H9 (cell line): ENCODE measurements at regions not wholly inside any gene's neighbourhood (a gene's known extent, or its start where the extent isn't known, plus 50 kb on each side); places are given as distances from the start of the nearest gene placed in this dataset.

Experiments
- DNase-seq: peaks from one replicate; pipeline ENCODE4 v3.0.0-alpha.2; 2017
- H2AFZ ChIP-seq: one replicate; pipeline ENCODE4 v1.6.1; 2013; ENCODE audit warnings: mild to moderate bottlenecking, low read length, control low read depth, moderate library complexity
- H2AK5ac ChIP-seq: 2 replicates; pipeline ENCODE4 v1.6.1; 2013; ENCODE audit warnings: low read length, control low read depth, mixed read lengths; ENCODE audit not compliant: insufficient read length
- H2BK120ac ChIP-seq: one replicate; pipeline ENCODE4 v1.6.1; 2013; ENCODE audit warnings: low read depth, mild to moderate bottlenecking, low read length, control low read depth, inconsistent platforms; ENCODE audit not compliant: poor library complexity, severe bottlenecking
- H2BK12ac ChIP-seq: 2 replicates; pipeline ENCODE4 v1.6.1; 2013; ENCODE audit warnings: low read length, control low read depth, mixed read lengths, low read depth; ENCODE audit not compliant: insufficient read length
- H2BK15ac ChIP-seq: 2 replicates; pipeline ENCODE4 v1.6.1; 2013; ENCODE audit warnings: low read depth, low read length, control low read depth
- H2BK20ac ChIP-seq: one replicate; pipeline ENCODE4 v1.6.1; 2013; ENCODE audit warnings: low read depth, mild to moderate bottlenecking, low read length, control low read depth, inconsistent platforms; ENCODE audit not compliant: poor library complexity, severe bottlenecking
- H2BK5ac ChIP-seq: 2 replicates; pipeline ENCODE4 v1.6.1; 2013; ENCODE audit warnings: low read length, control low read depth, mixed read lengths; ENCODE audit not compliant: insufficient read length
- H3K14ac ChIP-seq: 2 replicates; pipeline ENCODE4 v1.6.1; 2013; ENCODE audit warnings: low read length, control low read depth; ENCODE audit not compliant: insufficient read depth
- H3K18ac ChIP-seq: 2 replicates; pipeline ENCODE4 v1.6.1; 2013; ENCODE audit warnings: low read depth, mild to moderate bottlenecking, mixed read lengths, low read length, control low read depth; ENCODE audit not compliant: insufficient read length
- H3K23ac ChIP-seq: 2 replicates; pipeline ENCODE4 v1.6.1; 2013; ENCODE audit warnings: low read length, control low read depth, mixed read lengths, low read depth; ENCODE audit not compliant: insufficient read length
- H3K23me2 ChIP-seq: 2 replicates; pipeline ENCODE4 v1.6.1; 2013; ENCODE audit warnings: low read depth, mild to moderate bottlenecking, mixed read lengths, low read length, control low read depth; ENCODE audit not compliant: insufficient read length, poor library complexity, severe bottlenecking
- H3K27ac ChIP-seq: 2 replicates; pipeline ENCODE4 v1.5.1; 2013; ENCODE audit warnings: low read length, control low read depth, mixed read lengths, low read depth; ENCODE audit not compliant: insufficient read length
- H3K27me3 ChIP-seq: 2 replicates; pipeline ENCODE4 v1.6.1; 2013; ENCODE audit warnings: low read length, control low read depth, inconsistent platforms; ENCODE audit not compliant: insufficient read depth
- H3K4ac ChIP-seq: 2 replicates; pipeline ENCODE4 v1.6.1; 2013; ENCODE audit warnings: low read depth, mild to moderate bottlenecking, control low read depth, inconsistent platforms, low read length, moderate library complexity
- H3K4me1 ChIP-seq: 2 replicates; pipeline ENCODE4 v1.6.1; 2013; ENCODE audit warnings: low read length, control low read depth, inconsistent platforms; ENCODE audit not compliant: insufficient read depth
- H3K4me2 ChIP-seq: 2 replicates; pipeline ENCODE4 v1.6.1; 2013; ENCODE audit warnings: low read length, control low read depth, mixed read lengths; ENCODE audit not compliant: insufficient read length, insufficient read depth
- H3K56ac ChIP-seq: 2 replicates; pipeline ENCODE4 v1.6.1; 2013; ENCODE audit warnings: low read depth, mild to moderate bottlenecking, mixed read lengths, low read length, control low read depth; ENCODE audit not compliant: insufficient read length
- H3K79me1 ChIP-seq: 2 replicates; pipeline ENCODE4 v1.6.1; 2013; ENCODE audit warnings: low read depth, mild to moderate bottlenecking, moderate library complexity, low read length, control low read depth, inconsistent platforms; ENCODE audit not compliant: insufficient read depth, poor library complexity, severe bottlenecking
- H3K79me2 ChIP-seq: 2 replicates; pipeline ENCODE4 v1.6.1; 2013; ENCODE audit warnings: low read length, control low read depth, inconsistent platforms; ENCODE audit not compliant: insufficient read depth
- H3K9ac ChIP-seq: 2 replicates; pipeline ENCODE4 v1.6.1; 2013; ENCODE audit warnings: low read length, control low read depth, mixed read lengths; ENCODE audit not compliant: insufficient read length; ENCODE audit errors: extremely low read depth
- H3K9me3 ChIP-seq: one replicate; pipeline ENCODE4 v1.6.1; 2013; ENCODE audit warnings: low read depth, low read length, inconsistent platforms; ENCODE audit not compliant: control insufficient read depth
- H3T11ph ChIP-seq: one replicate; pipeline ENCODE4 v1.6.1; 2013; ENCODE audit warnings: mild to moderate bottlenecking, low read length, control low read depth, inconsistent platforms
- H4K20me1 ChIP-seq: one replicate; pipeline ENCODE4 v1.6.1; 2013; ENCODE audit not compliant: control insufficient read depth, insufficient read length, insufficient read depth
- H4K5ac ChIP-seq: 2 replicates; pipeline ENCODE4 v1.6.1; 2013; ENCODE audit warnings: low read depth, mild to moderate bottlenecking, mixed read lengths, low read length, control low read depth; ENCODE audit not compliant: insufficient read length
- H4K8ac ChIP-seq: replicated peaks from 2 replicates; pipeline ENCODE4 v1.6.1; 2013; ENCODE audit warnings: low read length, control low read depth, mixed read lengths, low read depth; ENCODE audit not compliant: insufficient read length
- H4K91ac ChIP-seq: 2 replicates; pipeline ENCODE4 v1.6.1; 2013; ENCODE audit warnings: low read depth, mild to moderate bottlenecking, moderate library complexity, mixed read lengths, low read length, control low read depth; ENCODE audit not compliant: insufficient read length
- H3K27ac Mint-ChIP-seq, 3 experiments: 2 replicates in 2 of 3; 3 replicates in 1 of 3; pipeline ENCODE4 v1.8.0; 2020 to 2021; ENCODE audit warnings: mixed read lengths in 3 of 3, mild to moderate bottlenecking in 1 of 3, moderate library complexity in 1 of 3
- H3K27me3 Mint-ChIP-seq: 2 replicates; pipeline ENCODE4 v1.8.0; 2021; ENCODE audit warnings: low read depth, mild to moderate bottlenecking, moderate library complexity, mixed read lengths
- H3K36me3 Mint-ChIP-seq, 3 experiments: 2 replicates in 2 of 3; 3 replicates in 1 of 3; pipeline ENCODE4 v1.8.0; 2020 to 2021; ENCODE audit warnings: low read depth in 3 of 3, mixed read lengths in 3 of 3; ENCODE audit not compliant: insufficient read depth in 1 of 3
- H3K4me1 Mint-ChIP-seq, 2 experiments: 2 replicates each; pipeline ENCODE4 v1.8.0; 2020; ENCODE audit warnings: mixed read lengths in 2 of 2
- H3K4me3 Mint-ChIP-seq, 2 experiments: 2 replicates in 1 of 2; 3 replicates in 1 of 2; pipeline ENCODE4 v1.8.0; 2020 to 2021; ENCODE audit warnings: mild to moderate bottlenecking in 2 of 2, mixed read lengths in 2 of 2, moderate library complexity in 1 of 2
- H3K9me3 Mint-ChIP-seq, 2 experiments: 2 replicates in 1 of 2; 3 replicates in 1 of 2; pipeline ENCODE4 v1.8.0; 2020; ENCODE audit warnings: mild to moderate bottlenecking in 2 of 2, mixed read lengths in 2 of 2, moderate library complexity in 1 of 2
- CTCF ChIP-seq: fragments of 200-600 bp; sonication (generic); conservative IDR thresholded peaks from 3 replicates; pipeline ENCODE4 v1.8.0; 2021; ENCODE audit warnings: antibody characterized with exemption, mild to moderate bottlenecking
- WGBS: extraction: QIAGEN DNeasy Blood & Tissue Kit; methylation state at CpG from one replicate; pipeline ENCODE4 v1.1.7; 2013; ENCODE audit warnings: missing lambda C conversion rate, low lambda C conversion rate, mixed read lengths; ENCODE audit not compliant: insufficient read length; ENCODE audit errors: extremely low coverage; 5-methylcytosine and 5-hydroxymethylcytosine counted together

- no CpG with 5 or more reads among the region's 1 CpG for WGBS
- Histone ChIP-seq H3K4ac (no peak overlapping the region), H3T11ph (no peak overlapping the region), H3K4me1 (no peaks in the 10 kb centered on the region), H2BK20ac (no peak overlapping the region), H4K5ac (no peak overlapping the region), H3K56ac (no peak overlapping the region), H3K27ac (no peak overlapping the region), H3K9ac (no peak overlapping the region), H3K79me2 (no peaks in the 10 kb centered on the region), H2AFZ (no peak overlapping the region), H4K20me1 (no peaks in the 10 kb centered on the region), H2AK5ac (no peak overlapping the region), H3K79me1 (no peaks in the 10 kb centered on the region), H3K18ac (no peak overlapping the region), H4K8ac (no peak overlapping the region), H3K27me3 (no peaks in the 10 kb centered on the region), H3K9me3 (no peaks in the 10 kb centered on the region), H3K23ac (no peak overlapping the region), H2BK15ac (no peak overlapping the region), H2BK120ac (no peak overlapping the region), H3K4me2 (no peak overlapping the region), H3K14ac (no peak overlapping the region), H4K91ac (no peak overlapping the region), H2BK5ac (no peak overlapping the region), H2BK12ac (no peak overlapping the region), H3K23me2 (no peaks in the 10 kb centered on the region)
- no peaks in the 10 kb centered on the region for H3K27me3 Mint-ChIP-seq
- peaks cover 9 to 13% of the 10 kb centered on the region in 2 experiments for H3K4me1 Mint-ChIP-seq
- no peaks in the 10 kb centered on the region for H3K9me3 Mint-ChIP-seq
- H3K27ac Mint-ChIP-seq = no peak overlapping the region
- H3K4me3 Mint-ChIP-seq = no peak overlapping the region
- no peaks in the 10 kb centered on the region for H3K36me3 Mint-ChIP-seq
- no peak for TF ChIP-seq CTCF
- no peak for DNase-seq
These were observed 328.1 kb downstream of the HACE1 start for GRCh38 chr6:104531646-104532045.
